ENCODE measurements at regions not wholly inside any gene's neighbourhood (a gene's known extent, or its start where the extent isn't known, plus 50 kb on each side); places are given as distances from the start of the nearest gene placed in this dataset.

DNA sequence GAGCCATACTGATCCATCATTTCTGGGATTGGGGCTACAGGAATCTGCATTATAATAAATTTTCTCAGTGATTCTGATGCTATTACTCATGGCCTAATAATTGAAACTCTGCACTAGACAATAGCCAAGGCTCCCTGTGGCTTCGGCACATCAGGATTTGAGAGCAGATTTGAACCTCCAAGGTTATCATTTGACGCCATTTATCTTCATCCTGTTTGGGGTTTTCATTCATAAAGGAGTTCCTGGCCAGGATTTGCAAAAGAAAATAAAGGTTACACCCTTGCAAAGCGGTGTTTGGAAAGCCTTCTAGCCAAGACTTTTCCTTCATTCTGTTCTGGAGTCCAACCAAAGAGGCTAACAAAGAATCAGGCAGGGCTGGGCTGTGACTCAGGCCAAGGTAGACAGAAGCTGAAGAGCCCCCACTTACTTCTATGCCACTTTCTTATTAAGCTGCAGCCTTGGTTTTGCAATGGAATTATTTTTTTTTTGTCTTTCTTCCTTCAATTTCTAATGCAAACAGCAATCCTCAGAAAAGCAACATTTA, 330.1 kb downstream of the DHX35 start:
- Histone ChIP-seq H3K4me1 (peaks cover 13% of the 10 kb centered on the region), H3K27me3 (ENCODE audit: control insufficient read depth, insufficient read depth, low read length) (no peaks in the 10 kb centered on the region), H3K27ac (no peak overlapping the region), H3K36me3 (ENCODE audit: control insufficient read depth, insufficient read depth, low read length) (no peaks in the 10 kb centered on the region), H3K4me3 (ENCODE audit: low read depth, low read length) (no peak overlapping the region), H3K9ac (no peak overlapping the region), H3K4me2 (ENCODE audit: low read length) (no peak overlapping the region), H2AFZ (no peak overlapping the region), H3K9me3 (ENCODE audit: control insufficient read depth, low read length) (no peaks in the 10 kb centered on the region), H3K79me2 (no peaks in the 10 kb centered on the region)
- TF ChIP-seq, protein P1, sequence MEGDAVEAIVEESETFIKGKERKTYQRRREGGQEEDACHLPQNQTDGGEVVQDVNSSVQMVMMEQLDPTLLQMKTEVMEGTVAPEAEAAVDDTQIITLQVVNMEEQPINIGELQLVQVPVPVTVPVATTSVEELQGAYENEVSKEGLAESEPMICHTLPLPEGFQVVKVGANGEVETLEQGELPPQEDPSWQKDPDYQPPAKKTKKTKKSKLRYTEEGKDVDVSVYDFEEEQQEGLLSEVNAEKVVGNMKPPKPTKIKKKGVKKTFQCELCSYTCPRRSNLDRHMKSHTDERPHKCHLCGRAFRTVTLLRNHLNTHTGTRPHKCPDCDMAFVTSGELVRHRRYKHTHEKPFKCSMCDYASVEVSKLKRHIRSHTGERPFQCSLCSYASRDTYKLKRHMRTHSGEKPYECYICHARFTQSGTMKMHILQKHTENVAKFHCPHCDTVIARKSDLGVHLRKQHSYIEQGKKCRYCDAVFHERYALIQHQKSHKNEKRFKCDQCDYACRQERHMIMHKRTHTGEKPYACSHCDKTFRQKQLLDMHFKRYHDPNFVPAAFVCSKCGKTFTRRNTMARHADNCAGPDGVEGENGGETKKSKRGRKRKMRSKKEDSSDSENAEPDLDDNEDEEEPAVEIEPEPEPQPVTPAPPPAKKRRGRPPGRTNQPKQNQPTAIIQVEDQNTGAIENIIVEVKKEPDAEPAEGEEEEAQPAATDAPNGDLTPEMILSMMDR (IDR thresholded peaks at IDR 0.05): no peak

DNA sequence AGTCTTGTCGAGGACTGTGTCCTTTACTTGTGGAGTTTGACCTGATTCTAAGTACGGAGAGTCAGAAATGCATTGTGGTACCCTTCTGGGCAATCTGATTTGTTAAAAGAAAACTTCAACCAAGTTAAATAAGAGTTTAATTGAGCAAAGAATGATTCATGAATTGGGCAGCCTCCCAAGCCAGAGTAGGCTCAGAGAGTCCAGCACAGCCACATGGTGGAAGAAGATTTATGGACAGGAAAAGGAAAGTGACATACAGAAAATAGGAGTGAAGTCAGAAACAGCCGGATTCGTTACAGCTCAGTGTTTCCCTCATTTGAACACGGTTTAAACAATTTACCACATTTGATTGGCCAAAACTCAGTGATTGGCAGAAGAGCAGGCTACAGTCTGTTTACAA, 329.2 kb downstream of the DHX35 start:
- no peaks in the 10 kb centered on the region for H3K9me3 ChIP-seq (ENCODE audit: control insufficient read depth, low read length)
- H3K27me3 ChIP-seq (ENCODE audit: control insufficient read depth, insufficient read depth, low read length): no peaks in the 10 kb centered on the region
- no peak overlapping the region for H3K9ac ChIP-seq
- TF ChIP-seq, protein P1 (IDR thresholded peaks at IDR 0.05): no peak
- H3K79me2 ChIP-seq: no peaks in the 10 kb centered on the region
- H3K27ac ChIP-seq: no peak overlapping the region
- no peaks in the 10 kb centered on the region for H3K36me3 ChIP-seq (ENCODE audit: control insufficient read depth, insufficient read depth, low read length)
- no peak overlapping the region for H3K4me3 ChIP-seq (ENCODE audit: low read depth, low read length)
- peaks cover 13% of the 10 kb centered on the region for H3K4me1 ChIP-seq
- no peak overlapping the region for H2AFZ ChIP-seq
- no peak overlapping the region for H3K4me2 ChIP-seq (ENCODE audit: low read length)

DNA sequence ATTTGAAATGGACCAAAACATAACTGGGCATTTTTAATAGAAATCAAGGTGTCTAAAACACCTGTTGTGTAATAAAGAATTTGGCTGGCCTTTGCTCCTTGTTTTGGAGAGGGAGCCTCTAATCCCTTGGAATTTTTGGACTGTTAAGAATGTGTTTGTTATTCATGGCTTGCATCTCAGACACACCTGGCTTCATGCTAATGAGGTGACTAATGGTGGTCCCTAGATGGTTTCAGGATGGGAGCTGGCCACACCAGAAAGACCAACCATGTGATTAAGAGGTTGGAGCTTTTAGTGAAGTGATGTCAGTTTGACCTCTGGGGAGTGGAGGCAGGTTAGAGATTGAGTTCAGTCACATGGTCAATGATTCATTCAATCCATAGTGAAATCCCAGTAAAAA, 328.4 kb downstream of the DHX35 start:
- Histone ChIP-seq H3K4me3 (ENCODE audit: low read depth, low read length) (no peak overlapping the region), H2AFZ (no peak overlapping the region), H3K27ac (no peak overlapping the region), H3K36me3 (ENCODE audit: control insufficient read depth, insufficient read depth, low read length) (no peaks in the 10 kb centered on the region), H3K4me1 (peaks cover 13% of the 10 kb centered on the region), H3K27me3 (ENCODE audit: control insufficient read depth, insufficient read depth, low read length) (no peaks in the 10 kb centered on the region), H3K4me2 (ENCODE audit: low read length) (no peak overlapping the region), H3K9ac (no peak overlapping the region), H3K79me2 (no peaks in the 10 kb centered on the region), H3K9me3 (ENCODE audit: control insufficient read depth, low read length) (no peaks in the 10 kb centered on the region)
- TF ChIP-seq, protein P1 (IDR thresholded peaks at IDR 0.05): no peak

DNA sequence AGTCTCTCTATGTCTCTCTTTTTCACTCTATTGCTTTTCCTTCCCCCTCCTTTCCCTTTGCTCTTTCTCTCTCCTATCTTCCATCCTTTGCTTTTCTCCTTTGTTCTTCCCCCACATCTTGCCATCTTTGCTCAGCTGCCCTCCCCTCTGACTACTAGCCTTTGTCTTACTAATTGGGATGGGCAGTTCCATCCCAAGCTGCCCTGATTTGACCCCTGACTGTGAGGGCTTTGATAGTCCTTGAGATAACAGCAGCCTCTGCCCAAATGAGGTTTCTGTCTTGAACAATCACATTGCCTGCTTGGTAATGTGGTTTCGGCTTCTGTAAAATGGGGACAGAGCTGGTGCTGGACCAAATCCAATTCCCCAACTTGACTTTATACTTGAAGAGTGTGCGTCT, 327.7 kb downstream of the DHX35 start:
- no peaks in the 10 kb centered on the region for H3K9me3 ChIP-seq (ENCODE audit: control insufficient read depth, low read length)
- no peak overlapping the region for H3K4me2 ChIP-seq (ENCODE audit: low read length)
- H3K4me3 ChIP-seq (ENCODE audit: low read depth, low read length): no peak overlapping the region
- H2AFZ ChIP-seq: peak overlapping the region; percentile 41
- no peak overlapping the region for H3K9ac ChIP-seq
- H3K27me3 ChIP-seq (ENCODE audit: control insufficient read depth, insufficient read depth, low read length): no peaks in the 10 kb centered on the region
- H3K27ac ChIP-seq: no peak overlapping the region
- H3K79me2 ChIP-seq: no peaks in the 10 kb centered on the region
- no peaks in the 10 kb centered on the region for H3K36me3 ChIP-seq (ENCODE audit: control insufficient read depth, insufficient read depth, low read length)
- H3K4me1 ChIP-seq: peaks cover 13% of the 10 kb centered on the region
- TF ChIP-seq, protein P1 (IDR thresholded peaks at IDR 0.05): no peak

DNA sequence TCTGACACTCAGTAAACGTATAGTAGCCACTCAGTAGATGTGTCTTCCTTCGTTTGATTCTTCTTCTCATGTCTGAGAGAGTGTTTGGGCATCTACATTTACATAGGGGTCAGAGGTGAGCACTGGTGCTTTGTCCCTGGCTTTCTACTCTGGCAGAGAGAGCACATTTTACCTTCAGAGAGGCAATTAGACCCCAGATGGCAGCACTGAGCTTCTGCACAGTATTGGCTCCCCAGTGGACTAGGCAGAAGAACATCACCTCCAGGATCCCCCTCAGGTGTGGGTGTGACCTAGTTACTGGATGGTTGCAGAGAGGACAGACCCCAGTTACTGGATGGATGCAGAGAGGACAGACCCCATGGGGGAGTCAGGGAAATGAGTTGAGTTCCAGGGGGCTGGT, 327.2 kb downstream of the DHX35 start:
- Histone ChIP-seq H3K4me3 (ENCODE audit: low read depth, low read length) (no peak overlapping the region), H3K36me3 (ENCODE audit: control insufficient read depth, insufficient read depth, low read length) (no peaks in the 10 kb centered on the region), H3K27ac (no peak overlapping the region), H3K79me2 (no peaks in the 10 kb centered on the region), H3K4me1 (peaks cover 13% of the 10 kb centered on the region), H3K27me3 (ENCODE audit: control insufficient read depth, insufficient read depth, low read length) (no peaks in the 10 kb centered on the region), H2AFZ (peak overlapping the region; percentile 43), H3K9me3 (ENCODE audit: control insufficient read depth, low read length) (no peaks in the 10 kb centered on the region), H3K4me2 (ENCODE audit: low read length) (no peak overlapping the region), H3K9ac (no peak overlapping the region)
- TF ChIP-seq, protein P1 (IDR thresholded peaks at IDR 0.05): peak; percentile 58

All from parathyroid adenoma (tissue), 2 donors.